ENCODE measurements at regions not wholly inside any gene's neighbourhood (a gene's known extent, or its start where the extent isn't known, plus 50 kb on each side); places are given as distances from the start of the nearest gene placed in this dataset.

- in situ Hi-C loops (cut with MboI; ENCODE audit: low sequenced_read_pairs): no loop called here
These were observed 335.4 kb downstream of the DHX15 start for GRCh38 chr4:24248674-24249630.

- in situ Hi-C loops (cut with MboI; ENCODE audit: low sequenced_read_pairs): no loop called here
These were observed 338.9 kb downstream of the DHX15 start for GRCh38 chr4:24245491-24245820.

GRCh38 chr4:24244663-24245490 is 339.5 kb downstream of the DHX15 start:
- in situ Hi-C loops (cut with MboI; ENCODE audit: low sequenced_read_pairs): no loop called here

- in situ Hi-C loops (cut with MboI; ENCODE audit: low sequenced_read_pairs): no loop called here
These were observed 340.7 kb downstream of the DHX15 start for GRCh38 chr4:24243641-24244040.

GRCh38 chr4:24241511-24241910 is 342.8 kb downstream of the DHX15 start:
- in situ Hi-C loops (cut with MboI; ENCODE audit: low sequenced_read_pairs): no loop called here

GRCh38 chr4:24240655-24241054 is 343.7 kb downstream of the DHX15 start:
- in situ Hi-C loops (cut with MboI; ENCODE audit: low sequenced_read_pairs): no loop called here

- in situ Hi-C loops (cut with MboI; ENCODE audit: low sequenced_read_pairs): no loop called here
These were observed 346.6 kb downstream of the DHX15 start for GRCh38 chr4:24237709-24238108.

GRCh38 chr4:24236532-24236931 is 346.7 kb upstream of the PPARGC1A start:
- in situ Hi-C loops (cut with MboI; ENCODE audit: low sequenced_read_pairs): no loop called here

- in situ Hi-C loops (cut with MboI; ENCODE audit: low sequenced_read_pairs): no loop called here
These were observed 346.3 kb upstream of the PPARGC1A start for GRCh38 chr4:24236120-24236519.

- in situ Hi-C loops (cut with MboI; ENCODE audit: low sequenced_read_pairs): no loop called here
These were observed 345.8 kb upstream of the PPARGC1A start for GRCh38 chr4:24235618-24236017.

- in situ Hi-C loops (cut with MboI; ENCODE audit: low sequenced_read_pairs): no loop called here
These were observed 344.5 kb upstream of the PPARGC1A start for GRCh38 chr4:24234288-24234848.

- in situ Hi-C loops (cut with MboI; ENCODE audit: low sequenced_read_pairs): no loop called here
These were observed 341.1 kb upstream of the PPARGC1A start for GRCh38 chr4:24230955-24231354.

- in situ Hi-C loops (cut with MboI; ENCODE audit: low sequenced_read_pairs): no loop called here
These were observed 340.1 kb upstream of the PPARGC1A start for GRCh38 chr4:24229978-24230377.

GRCh38 chr4:24228692-24229091 is 338.8 kb upstream of the PPARGC1A start:
- in situ Hi-C loops (cut with MboI; ENCODE audit: low sequenced_read_pairs): no loop called here

- in situ Hi-C loops (cut with MboI; ENCODE audit: low sequenced_read_pairs): no loop called here
These were observed 336.8 kb upstream of the PPARGC1A start for GRCh38 chr4:24226667-24227066.

GRCh38 chr4:24226023-24226422 is 336.2 kb upstream of the PPARGC1A start:
- in situ Hi-C loops (cut with MboI; ENCODE audit: low sequenced_read_pairs): no loop called here

GRCh38 chr4:24224446-24224845 is 334.6 kb upstream of the PPARGC1A start:
- in situ Hi-C loops (cut with MboI; ENCODE audit: low sequenced_read_pairs): no loop called here

- in situ Hi-C loops (cut with MboI; ENCODE audit: low sequenced_read_pairs): no loop called here
These were observed 329.4 kb upstream of the PPARGC1A start for GRCh38 chr4:24219209-24219608.

GRCh38 chr4:24218566-24218965 is 328.7 kb upstream of the PPARGC1A start:
- in situ Hi-C loops (cut with MboI; ENCODE audit: low sequenced_read_pairs): no loop called here

- in situ Hi-C loops (cut with MboI; ENCODE audit: low sequenced_read_pairs): no loop called here
These were observed 324.9 kb upstream of the PPARGC1A start for GRCh38 chr4:24214796-24215195.

- in situ Hi-C loops (cut with MboI; ENCODE audit: low sequenced_read_pairs): no loop called here
These were observed 324.1 kb upstream of the PPARGC1A start for GRCh38 chr4:24213961-24214360.

GRCh38 chr4:24212642-24213041 is 322.8 kb upstream of the PPARGC1A start:
- in situ Hi-C loops (cut with MboI; ENCODE audit: low sequenced_read_pairs): no loop called here
